GM21381 (cell line): ENCODE measurements at regions not wholly inside any gene's neighbourhood (a gene's known extent, or its start where the extent isn't known, plus 50 kb on each side); places are given as distances from the start of the nearest gene placed in this dataset.

Experiments
- ATAC-seq: cut with Tn5 transposase; IDR thresholded peaks from one replicate; pipeline ENCODE4 v1.9.1; 2021; ENCODE audit warnings: mild to moderate bottlenecking, moderate library complexity; ENCODE audit not compliant: unreplicated experiment

GRCh38 chr1:8147956-8148355, 121.8 kb upstream of the ERRFI1 start:
- no peak for ATAC-seq

GRCh38 chr1:8146257-8146855, 120.2 kb upstream of the ERRFI1 start:
- no peak for ATAC-seq

- no peak for ATAC-seq
Observed at GRCh38 chr1:8145545-8146202, 119.6 kb upstream of the ERRFI1 start.

GRCh38 chr1:8144323-8144722, 118.2 kb upstream of the ERRFI1 start:
- no peak for ATAC-seq

- no peak for ATAC-seq
Observed at GRCh38 chr1:8142955-8143629, 117.0 kb upstream of the ERRFI1 start.

- no peak for ATAC-seq
Observed at GRCh38 chr1:8139941-8140340, 113.8 kb upstream of the ERRFI1 start.

- no peak for ATAC-seq
Observed at GRCh38 chr1:8139383-8139782, 113.3 kb upstream of the ERRFI1 start.

- ATAC-seq = no peak
Observed at GRCh38 chr1:8138673-8139072, 112.6 kb upstream of the ERRFI1 start.

GRCh38 chr1:8137481-8138244, 111.6 kb upstream of the ERRFI1 start:
- ATAC-seq = no peak

- ATAC-seq = no peak
Observed at GRCh38 chr1:8136766-8137165, 110.7 kb upstream of the ERRFI1 start.

GRCh38 chr1:8135250-8135649, 109.1 kb upstream of the ERRFI1 start:
- no peak for ATAC-seq

GRCh38 chr1:8134546-8135235, 108.6 kb upstream of the ERRFI1 start:
- no peak for ATAC-seq

GRCh38 chr1:8133657-8134430, 107.7 kb upstream of the ERRFI1 start:
- ATAC-seq = no peak

- ATAC-seq = no peak
Observed at GRCh38 chr1:8133190-8133589, 107.1 kb upstream of the ERRFI1 start.

- ATAC-seq = no peak
Observed at GRCh38 chr1:8127171-8127641, 101.1 kb upstream of the ERRFI1 start.

GRCh38 chr1:8122477-8123407, 96.6 kb upstream of the ERRFI1 start:
- no peak for ATAC-seq

- ATAC-seq = no peak
Observed at GRCh38 chr1:8122160-8122476, 96.0 kb upstream of the ERRFI1 start.

- no peak for ATAC-seq
Observed at GRCh38 chr1:8121261-8122159, 95.4 kb upstream of the ERRFI1 start.
